Smooth muscle cell (in vitro differentiated cells): ENCODE measurements at regions not wholly inside any gene's neighbourhood (a gene's known extent, or its start where the extent isn't known, plus 50 kb on each side); places are given as distances from the start of the nearest gene placed in this dataset.

ENCODE experiments used
- DNase-seq: peaks from one replicate; lab custom pipeline; 2025; ENCODE audit not compliant: unreplicated experiment; lab: John Stamatoyannopoulos, UW
- H2AFZ ChIP-seq: fragments of 200-600 bp; sonication (generic); 2 replicates; pipeline ENCODE4 v1.6.0; 2016; ENCODE audit warnings: antibody characterized with exemption, low read depth, mild to moderate bottlenecking
- H3F3A ChIP-seq: fragments of 200-600 bp; sonication (generic); 2 replicates; pipeline ENCODE4 v1.6.0; 2017; ENCODE audit warnings: antibody characterized with exemption, low read depth
- H3K27ac ChIP-seq: fragments of 200-600 bp; sonication (generic); 2 replicates; pipeline ENCODE4 v1.5.1; 2016; ENCODE audit warnings: low read depth, mild to moderate bottlenecking
- H3K27me3 ChIP-seq: fragments of 200-600 bp; sonication (generic); 2 replicates; pipeline ENCODE4 v1.6.1; 2016; ENCODE audit warnings: low read depth, mild to moderate bottlenecking
- H3K36me3 ChIP-seq: fragments of 200-600 bp; sonication (generic); 2 replicates; pipeline ENCODE4 v1.5.1; 2016; ENCODE audit warnings: low read depth
- H3K4me1 ChIP-seq: fragments of 200-600 bp; sonication (generic); 2 replicates; pipeline ENCODE4 v1.5.1; 2016; ENCODE audit warnings: low read depth
- H3K4me2 ChIP-seq: fragments of 200-600 bp; sonication (generic); 2 replicates; pipeline ENCODE4 v1.6.0; 2016; ENCODE audit warnings: mild to moderate bottlenecking
- H3K4me3 ChIP-seq: fragments of 200-600 bp; sonication (generic); 2 replicates; pipeline ENCODE4 v1.5.1; 2016; ENCODE audit warnings: mild to moderate bottlenecking
- H3K79me2 ChIP-seq: fragments of 200-600 bp; sonication (generic); 2 replicates; pipeline ENCODE4 v1.6.0; 2016; ENCODE audit warnings: low read depth, mild to moderate bottlenecking
- H3K9ac ChIP-seq: fragments of 200-600 bp; sonication (generic); 2 replicates; pipeline ENCODE4 v1.6.0; 2016; ENCODE audit warnings: low read depth
- H3K9me3 ChIP-seq: fragments of 200-600 bp; sonication (generic); replicated peaks from 2 replicates; pipeline ENCODE4 v1.5.1; 2016; ENCODE audit warnings: low read depth
- H4K20me1 ChIP-seq: fragments of 200-600 bp; sonication (generic); 2 replicates; pipeline ENCODE4 v1.6.0; 2016; ENCODE audit warnings: low read depth
- WGBS: methylation state at CpG from one replicate; pipeline ENCODE4 v1.1.7; 2016; ENCODE audit warnings: low lambda C conversion rate; 5-methylcytosine and 5-hydroxymethylcytosine counted together
- TF ChIP-seq, protein P1 (sequence below): fragments of 200-600 bp; sonication (generic); IDR thresholded peaks from 2 replicates; pipeline ENCODE4 v1.5.1; 2017; ENCODE audit warnings: borderline replicate concordance, mild to moderate bottlenecking, antibody characterized with exemption; ENCODE audit not compliant: insufficient read depth, poor library complexity, severe bottlenecking

- peaks cover 9% of the 10 kb centered on the region for H3K4me1 ChIP-seq
- H2AFZ ChIP-seq, result no peak overlapping the region
- no peak overlapping the region for H3K9ac ChIP-seq
- 83% methylated on average over 10 of the region's 10 CpGs for WGBS
- H3K36me3 ChIP-seq, result no peaks in the 10 kb centered on the region
- no peak overlapping the region for H3K27ac ChIP-seq
- H3K9me3 ChIP-seq, result no peaks in the 10 kb centered on the region
- TF ChIP-seq, protein P1, sequence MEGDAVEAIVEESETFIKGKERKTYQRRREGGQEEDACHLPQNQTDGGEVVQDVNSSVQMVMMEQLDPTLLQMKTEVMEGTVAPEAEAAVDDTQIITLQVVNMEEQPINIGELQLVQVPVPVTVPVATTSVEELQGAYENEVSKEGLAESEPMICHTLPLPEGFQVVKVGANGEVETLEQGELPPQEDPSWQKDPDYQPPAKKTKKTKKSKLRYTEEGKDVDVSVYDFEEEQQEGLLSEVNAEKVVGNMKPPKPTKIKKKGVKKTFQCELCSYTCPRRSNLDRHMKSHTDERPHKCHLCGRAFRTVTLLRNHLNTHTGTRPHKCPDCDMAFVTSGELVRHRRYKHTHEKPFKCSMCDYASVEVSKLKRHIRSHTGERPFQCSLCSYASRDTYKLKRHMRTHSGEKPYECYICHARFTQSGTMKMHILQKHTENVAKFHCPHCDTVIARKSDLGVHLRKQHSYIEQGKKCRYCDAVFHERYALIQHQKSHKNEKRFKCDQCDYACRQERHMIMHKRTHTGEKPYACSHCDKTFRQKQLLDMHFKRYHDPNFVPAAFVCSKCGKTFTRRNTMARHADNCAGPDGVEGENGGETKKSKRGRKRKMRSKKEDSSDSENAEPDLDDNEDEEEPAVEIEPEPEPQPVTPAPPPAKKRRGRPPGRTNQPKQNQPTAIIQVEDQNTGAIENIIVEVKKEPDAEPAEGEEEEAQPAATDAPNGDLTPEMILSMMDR, result no peak
- H3K27me3 ChIP-seq, result peaks cover 23% of the 10 kb centered on the region
- no peaks in the 10 kb centered on the region for H4K20me1 ChIP-seq
- DNase-seq, result no peak
- no peaks in the 10 kb centered on the region for H3K79me2 ChIP-seq
- no peak overlapping the region for H3K4me2 ChIP-seq
- no peaks in the 10 kb centered on the region for H3F3A ChIP-seq
- H3K4me3 ChIP-seq, result no peak overlapping the region
Measured at GRCh38 chr1:209516771-209517680, 66.5 kb upstream of the CAMK1G start.

GRCh38 chr1:209517681-209518050 lies 65.8 kb upstream of the CAMK1G start:
- peaks cover 23% of the 10 kb centered on the region for H3K27me3 ChIP-seq
- H3K4me1 ChIP-seq, result peaks cover 9% of the 10 kb centered on the region
- H3K9ac ChIP-seq, result no peak overlapping the region
- WGBS, result 90% methylated on average over 2 of the region's 2 CpGs
- DNase-seq, result no peak
- no peak overlapping the region for H3K4me2 ChIP-seq
- no peaks in the 10 kb centered on the region for H3K36me3 ChIP-seq
- H3K27ac ChIP-seq, result no peak overlapping the region
- H3K9me3 ChIP-seq, result no peaks in the 10 kb centered on the region
- TF ChIP-seq, protein P1, result no peak
- no peaks in the 10 kb centered on the region for H3K79me2 ChIP-seq
- no peaks in the 10 kb centered on the region for H4K20me1 ChIP-seq
- no peaks in the 10 kb centered on the region for H3F3A ChIP-seq
- H3K4me3 ChIP-seq, result no peak overlapping the region
- no peak overlapping the region for H2AFZ ChIP-seq

DNA sequence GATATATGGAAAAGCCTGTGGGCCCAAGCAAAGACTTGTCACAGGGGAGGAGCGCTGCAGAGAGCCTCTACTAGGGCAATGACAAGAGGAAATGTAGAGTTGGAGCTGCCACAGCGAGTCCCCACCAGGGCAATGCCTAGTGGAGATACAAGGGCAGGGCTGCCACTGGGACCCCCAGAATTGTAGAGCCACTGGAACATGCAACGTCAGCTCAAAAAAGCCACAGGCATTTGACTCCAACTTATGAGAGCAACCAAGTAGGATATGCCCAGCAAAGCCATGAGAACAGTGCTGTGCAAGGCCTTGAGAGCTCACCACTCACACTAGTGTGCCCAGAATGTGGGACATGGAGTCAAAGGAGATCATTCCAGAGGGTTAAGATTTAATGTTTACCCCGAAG lies 63.7 kb upstream of the CAMK1G start:
- Histone ChIP-seq H3K36me3 (no peaks in the 10 kb centered on the region), H3K9me3 (no peaks in the 10 kb centered on the region), H3K27ac (no peak overlapping the region), H4K20me1 (no peaks in the 10 kb centered on the region), H3K4me3 (no peak overlapping the region), H3F3A (no peaks in the 10 kb centered on the region), H3K27me3 (peaks cover 13% of the 10 kb centered on the region), H3K79me2 (no peaks in the 10 kb centered on the region), H3K9ac (no peak overlapping the region), H3K4me2 (no peak overlapping the region), H2AFZ (no peak overlapping the region), H3K4me1 (peaks cover 9% of the 10 kb centered on the region)
- DNase-seq, result no peak
- WGBS, result 94% methylated on average over 4 of the region's 4 CpGs
- TF ChIP-seq, protein P1, result no peak

GRCh38 chr1:209522826-209523225 lies 60.7 kb upstream of the CAMK1G start:
- Histone ChIP-seq H2AFZ (no peak overlapping the region), H3K27me3 (no peaks in the 10 kb centered on the region), H3K79me2 (no peaks in the 10 kb centered on the region), H4K20me1 (no peaks in the 10 kb centered on the region), H3K4me1 (peaks cover 2% of the 10 kb centered on the region), H3K36me3 (no peaks in the 10 kb centered on the region), H3K4me2 (no peak overlapping the region), H3K9me3 (no peaks in the 10 kb centered on the region), H3K27ac (no peak overlapping the region), H3K4me3 (no peak overlapping the region), H3F3A (no peaks in the 10 kb centered on the region), H3K9ac (no peak overlapping the region)
- DNase-seq, result no peak
- WGBS, result 81% methylated on average over 3 of the region's 3 CpGs
- TF ChIP-seq, protein P1, result no peak
